NCI-H146 treated with DMSO at 0.1 percent for 48 hours (cell line): ENCODE measurements at regions not wholly inside any gene's neighbourhood (a gene's known extent, or its start where the extent isn't known, plus 50 kb on each side); places are given as distances from the start of the nearest gene placed in this dataset.

Experiments used
- DNase-seq: peaks from one replicate; lab custom pipeline; 2025; ENCODE audit not compliant: unreplicated experiment; lab: John Stamatoyannopoulos, UW

DNA sequence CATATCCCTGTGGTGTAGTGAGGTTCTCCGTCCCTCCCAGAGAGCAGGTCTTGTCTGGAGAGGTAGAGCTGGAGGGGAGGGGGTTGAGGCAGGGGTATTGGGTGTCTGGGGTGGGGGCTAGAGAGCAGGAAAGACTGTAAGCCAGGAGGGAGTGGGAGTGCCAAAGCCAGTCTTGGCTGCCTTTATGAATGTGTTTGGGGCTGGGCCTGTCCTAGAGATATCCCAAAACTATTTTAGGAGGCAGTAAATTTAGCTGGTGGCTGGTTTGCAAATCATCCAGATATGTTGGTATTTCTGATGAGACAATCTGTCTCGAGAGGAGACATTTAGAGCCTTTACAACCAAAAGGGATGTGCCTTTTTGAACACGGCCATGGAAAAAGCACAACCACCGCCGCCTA, 166.6 kb downstream of the TLE3 start:
- DNase-seq, result no peak

GRCh38 chr15:69934607-69935006, 163.1 kb downstream of the TLE3 start:
- DNase-seq, result no peak

DNA sequence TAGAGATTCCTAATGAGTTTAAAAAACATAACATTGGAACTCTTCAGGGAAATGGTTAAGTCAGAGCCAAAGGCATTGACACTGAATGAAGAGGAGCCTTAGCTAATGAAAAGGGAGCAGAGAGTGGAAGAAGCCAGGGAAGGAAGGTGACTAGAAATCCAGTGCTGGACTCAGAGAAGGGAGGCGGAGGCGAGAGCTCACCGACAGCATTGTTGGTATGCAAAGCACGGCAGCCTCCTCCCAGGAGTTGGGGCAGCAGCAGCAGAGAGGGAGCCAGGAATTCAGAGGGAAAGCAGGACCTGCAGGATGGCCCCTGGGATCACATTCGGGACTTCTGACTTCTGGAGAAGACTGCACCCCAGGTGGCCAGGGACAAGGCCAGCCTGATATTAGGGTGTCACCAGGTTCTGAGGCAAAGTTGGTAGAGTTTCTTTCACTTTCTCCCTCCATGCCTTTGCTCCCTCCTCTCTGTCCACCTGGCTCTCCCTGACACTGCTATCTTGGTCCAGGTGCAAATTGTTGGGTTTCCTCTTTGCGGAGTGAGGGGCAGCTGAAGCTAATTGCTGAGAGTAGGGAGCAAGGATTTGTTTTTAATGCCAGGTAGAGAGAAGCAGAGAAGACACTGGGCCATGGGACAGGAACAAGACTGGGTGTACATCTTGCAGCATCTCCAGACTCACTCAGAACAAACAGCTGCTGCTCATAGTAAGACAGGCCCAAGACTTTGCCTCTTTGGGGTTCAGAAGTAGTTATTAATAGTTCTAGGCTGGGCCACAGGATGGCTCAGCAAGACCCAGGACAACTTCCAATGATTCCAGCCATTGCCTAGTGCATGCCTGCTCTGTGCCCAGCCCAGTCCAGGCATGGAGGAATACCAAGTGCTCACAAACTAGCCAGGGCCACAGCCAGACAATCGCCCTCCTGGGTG, 157.9 kb downstream of the TLE3 start:
- no peak for DNase-seq

GRCh38 chr15:69940441-69941300, 157.0 kb downstream of the TLE3 start:
- DNase-seq, result no peak

DNA sequence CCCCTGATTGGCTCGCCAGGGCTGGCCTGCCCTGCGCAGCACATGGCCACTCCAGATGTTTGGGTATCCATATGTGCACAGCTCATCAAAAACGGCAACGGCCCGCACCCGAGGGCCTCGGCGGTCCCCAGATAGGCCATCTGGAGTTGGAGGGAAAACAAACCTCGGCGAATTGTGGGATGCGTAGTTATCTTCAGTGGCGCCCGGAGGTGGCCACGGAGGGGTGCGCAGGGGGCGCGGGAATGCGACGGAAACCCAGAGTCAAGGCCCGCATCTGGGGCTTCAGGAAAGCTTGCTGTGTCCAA, 156.5 kb downstream of the TLE3 start:
- DNase-seq, result no peak

DNA sequence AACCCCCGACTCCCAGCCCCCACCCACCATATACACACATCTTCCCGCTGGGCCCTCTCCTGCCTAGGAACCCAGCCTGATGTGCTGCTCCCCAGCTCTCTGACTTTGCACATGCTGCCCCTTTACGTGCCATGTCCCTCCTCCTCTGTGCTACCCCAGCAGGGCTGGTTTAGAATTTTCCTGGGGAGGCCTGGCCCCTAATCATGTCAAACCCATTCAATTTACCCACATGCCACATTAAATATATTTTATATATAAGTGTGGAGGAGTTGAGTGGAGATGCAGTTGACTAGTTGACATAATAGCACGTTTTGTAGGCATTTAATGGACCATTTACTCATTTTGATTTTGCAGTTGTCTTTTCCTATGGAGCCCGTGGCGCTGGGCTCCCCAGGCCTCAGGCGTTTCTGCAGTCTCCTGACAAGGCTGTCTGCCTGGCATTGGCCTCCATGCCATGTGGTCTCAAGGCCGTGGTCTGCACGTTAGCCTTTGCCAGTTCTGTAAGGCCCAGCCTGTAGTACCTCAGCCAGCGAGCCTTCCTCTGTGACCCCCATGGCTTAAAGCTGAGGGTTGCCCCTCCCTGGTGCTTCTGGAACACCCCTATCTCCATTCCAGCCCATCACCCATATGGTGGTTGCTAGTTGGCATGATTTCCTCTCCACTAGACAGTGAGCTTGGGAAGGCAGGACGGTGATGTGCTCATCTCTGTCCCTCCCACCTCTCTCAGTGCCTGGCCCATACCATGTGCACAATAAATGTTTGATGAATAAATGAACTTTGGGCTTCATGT, 155.8 kb downstream of the TLE3 start:
- no peak for DNase-seq

- no peak for DNase-seq
Observed at GRCh38 chr15:69943637-69944036, 154.1 kb downstream of the TLE3 start.

- DNase-seq, result no peak
Observed at GRCh38 chr15:69945729-69946128, 152.0 kb downstream of the TLE3 start.

- no peak for DNase-seq
Observed at GRCh38 chr15:69946870-69947269, 150.8 kb downstream of the TLE3 start.

DNA sequence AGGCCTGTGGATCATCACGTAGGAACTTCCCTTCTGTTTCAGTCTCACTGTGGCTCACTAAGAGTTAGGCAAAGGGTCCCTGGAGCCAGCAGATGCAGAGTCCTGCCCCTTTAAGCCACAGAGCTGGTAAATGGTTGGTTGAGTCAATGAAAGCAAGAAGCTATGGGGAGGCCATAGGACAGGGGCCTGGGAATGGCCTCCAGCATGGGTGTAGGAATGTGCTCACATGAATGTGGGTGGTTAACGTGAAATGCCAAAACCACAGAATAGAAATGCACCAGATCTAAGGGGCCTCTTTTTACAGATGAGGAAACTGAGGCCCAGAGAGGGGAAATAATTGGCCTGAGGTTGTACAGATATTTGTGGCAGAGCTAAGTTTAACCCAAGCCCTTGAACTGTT, 150.3 kb downstream of the TLE3 start:
- no peak for DNase-seq

DNA sequence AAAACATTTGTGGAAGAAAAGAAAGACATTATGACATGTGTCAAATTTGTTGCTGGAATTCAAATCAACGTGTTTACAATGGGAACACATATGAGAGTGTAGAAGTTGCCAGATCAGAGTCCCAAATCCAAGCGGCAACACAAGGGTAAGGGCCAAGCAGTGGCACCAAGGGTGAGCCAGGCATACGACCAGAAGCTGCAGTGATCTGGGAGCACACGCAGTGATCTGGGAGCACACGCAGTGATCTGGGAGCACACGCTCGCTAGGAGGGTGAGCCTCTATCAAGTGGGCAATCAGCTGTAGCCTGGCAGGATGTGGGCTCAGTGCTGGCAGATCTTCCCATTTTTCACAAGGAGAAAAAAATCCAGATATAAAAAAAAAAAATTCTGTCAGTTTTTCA, 148.2 kb downstream of the TLE3 start:
- DNase-seq, result no peak

DNA sequence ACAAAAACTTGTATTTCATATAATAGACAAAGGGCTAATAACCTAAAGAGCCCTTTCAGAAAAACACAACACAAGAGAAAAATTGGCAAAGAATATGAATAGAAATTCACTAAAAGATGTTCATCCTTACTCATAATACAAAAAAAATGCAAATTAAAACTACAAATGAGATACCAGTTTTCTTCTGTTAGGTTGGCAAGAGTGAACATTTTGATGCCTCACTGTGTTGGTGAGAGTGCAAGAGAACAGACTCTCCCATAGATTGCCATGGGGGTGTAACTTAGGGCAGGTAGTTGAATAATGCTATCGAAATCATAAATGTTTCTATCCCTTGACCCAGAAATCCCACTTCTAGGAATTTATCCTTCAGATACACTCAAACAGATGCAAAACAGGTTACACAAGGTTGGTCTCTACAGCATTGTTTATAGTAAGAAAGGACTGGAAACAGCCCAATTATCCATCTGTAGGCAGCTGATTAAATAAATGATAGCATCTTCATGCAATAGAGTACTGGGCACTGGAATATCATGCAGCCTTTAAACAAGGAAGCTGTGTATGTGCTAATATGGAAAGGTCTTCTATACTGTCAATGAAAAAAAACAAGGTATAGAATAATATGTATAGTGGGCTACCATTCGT, 146.3 kb downstream of the TLE3 start:
- peak; percentile 50 for DNase-seq

GRCh38 chr15:69951898-69952555, 145.7 kb downstream of the TLE3 start:
- DNase-seq, result no peak

- DNase-seq, result no peak
Observed at GRCh38 chr15:69953051-69953450, 144.7 kb downstream of the TLE3 start.

- DNase-seq, result no peak
Observed at GRCh38 chr15:69953816-69954215, 143.9 kb downstream of the TLE3 start.

DNA sequence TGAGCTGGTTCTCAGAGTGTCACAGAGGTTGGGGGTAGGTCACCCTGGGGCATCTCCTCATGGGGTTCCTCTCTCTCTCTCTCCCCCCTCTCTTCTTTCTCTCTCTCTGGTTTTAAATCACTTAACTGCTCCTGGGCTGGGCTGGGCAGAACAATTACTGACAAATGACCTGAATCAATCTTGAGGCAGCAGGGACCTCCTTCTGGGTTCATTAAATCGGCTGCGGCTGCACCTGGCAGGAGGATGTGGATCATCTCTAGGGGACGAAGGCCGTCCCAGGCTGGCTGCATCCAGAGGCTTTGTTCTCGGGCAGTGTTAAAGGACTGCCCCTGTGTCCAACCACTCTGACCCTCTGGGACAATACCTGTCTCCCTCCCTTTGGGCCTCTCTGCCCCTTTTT, 143.1 kb downstream of the TLE3 start:
- DNase-seq, result peak; percentile 14

- no peak for DNase-seq
Observed at GRCh38 chr15:69955240-69955894, 142.3 kb downstream of the TLE3 start.

DNA sequence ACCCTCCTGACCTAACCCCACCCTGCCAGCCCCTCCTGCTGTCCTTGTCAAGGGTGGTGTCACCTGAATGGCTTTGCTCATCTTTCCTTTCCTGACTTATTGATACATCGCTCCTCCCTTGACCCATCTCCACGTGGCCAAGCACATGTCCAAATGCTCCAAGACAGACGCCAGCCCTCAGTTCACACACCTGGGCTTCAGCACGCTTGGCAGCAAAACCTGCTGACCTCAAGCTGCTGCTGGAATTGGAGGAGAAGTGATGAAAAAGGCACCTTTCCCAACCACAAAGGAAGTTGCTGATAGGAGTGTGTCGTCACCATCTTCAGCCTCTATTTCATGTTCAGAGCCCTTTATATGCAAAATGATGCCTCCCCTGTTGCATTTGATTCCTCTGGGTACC, 141.3 kb downstream of the TLE3 start:
- DNase-seq, result no peak

DNA sequence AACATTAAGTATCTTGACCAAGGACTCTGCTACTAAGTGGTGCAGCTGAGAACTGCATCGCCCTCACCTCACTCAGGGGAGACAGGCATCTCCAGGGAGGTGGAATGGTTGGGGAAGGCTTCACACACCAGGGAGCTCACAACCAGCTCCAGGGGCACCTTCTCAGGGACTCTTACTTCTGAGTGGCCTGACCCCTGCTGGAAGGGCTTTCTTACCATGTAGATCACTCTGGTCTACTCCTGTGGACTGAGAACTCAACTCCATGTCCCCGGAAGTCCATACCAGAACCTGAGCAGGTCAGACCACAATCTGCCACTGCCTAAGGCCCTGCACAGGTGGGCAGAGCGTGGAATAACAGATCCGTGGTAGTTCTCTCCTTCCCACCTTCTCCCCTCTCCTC, 140.5 kb downstream of the TLE3 start:
- DNase-seq, result no peak

- no peak for DNase-seq
Observed at GRCh38 chr15:69958496-69959084, 139.1 kb downstream of the TLE3 start.
